T-helper 1 cell (primary cell): ENCODE measurements at regions not wholly inside any gene's neighbourhood (a gene's known extent, or its start where the extent isn't known, plus 50 kb on each side); places are given as distances from the start of the nearest gene placed in this dataset.

Experiments used
- DNase-seq, 5 donors: peaks; one replicate each; pipeline ENCODE4 v3.0.0-alpha.2; 2012 to 2020

GRCh38 chr2:38202713-38203445, 126.9 kb upstream of the CYP1B1 start:
- no peak for DNase-seq

GRCh38 chr2:38201784-38202183, 125.8 kb upstream of the CYP1B1 start:
- no peak for DNase-seq

GRCh38 chr2:38200598-38200997, 124.6 kb upstream of the CYP1B1 start:
- no peak for DNase-seq

- no peak for DNase-seq
Measured at GRCh38 chr2:38199127-38199526, 123.2 kb upstream of the CYP1B1 start.

GRCh38 chr2:38194751-38195150, 118.8 kb upstream of the CYP1B1 start:
- DNase-seq: no peak

- no peak for DNase-seq
Measured at GRCh38 chr2:38192976-38193375, 117.0 kb upstream of the CYP1B1 start.

GRCh38 chr2:38192046-38192445, 116.1 kb upstream of the CYP1B1 start:
- no peak for DNase-seq

GRCh38 chr2:38191516-38191915, 115.6 kb upstream of the CYP1B1 start:
- DNase-seq: no peak

GRCh38 chr2:38190542-38191218, 114.7 kb upstream of the CYP1B1 start:
- DNase-seq: peak in 1 of 5 donors; percentile 36

GRCh38 chr2:38187541-38188011, 111.6 kb upstream of the CYP1B1 start:
- no peak for DNase-seq

- peak in 1 of 5 donors; percentile 27 for DNase-seq
Measured at GRCh38 chr2:38185012-38185491, 109.1 kb upstream of the CYP1B1 start.

- no peak for DNase-seq
Measured at GRCh38 chr2:38182492-38183003, 106.6 kb upstream of the CYP1B1 start.

GRCh38 chr2:38181806-38182491, 106.0 kb upstream of the CYP1B1 start:
- DNase-seq: no peak

- DNase-seq: no peak
Measured at GRCh38 chr2:38180754-38181153, 104.8 kb upstream of the CYP1B1 start.

- DNase-seq: no peak
Measured at GRCh38 chr2:38178556-38179419, 102.8 kb upstream of the CYP1B1 start.

- DNase-seq: no peak
Measured at GRCh38 chr2:38178119-38178518, 102.2 kb upstream of the CYP1B1 start.

- no peak for DNase-seq
Measured at GRCh38 chr2:38176619-38177021, 100.7 kb upstream of the CYP1B1 start.

GRCh38 chr2:38174646-38175423, 98.9 kb upstream of the CYP1B1 start:
- no peak for DNase-seq

- no peak for DNase-seq
Measured at GRCh38 chr2:38174131-38174530, 98.2 kb upstream of the CYP1B1 start.

GRCh38 chr2:38173683-38174082, 97.7 kb upstream of the CYP1B1 start:
- no peak for DNase-seq

GRCh38 chr2:38171208-38171855, 95.4 kb upstream of the CYP1B1 start:
- no peak for DNase-seq
